ENCODE measurements at regions not wholly inside any gene's neighbourhood (a gene's known extent, or its start where the extent isn't known, plus 50 kb on each side); places are given as distances from the start of the nearest gene placed in this dataset.

GRCh38 chr10:36547965-36548364 is 577.4 kb upstream of the ANKRD30A start:
- TF ChIP-seq EP300 (IDR thresholded peaks at IDR 0.05) = no peak
- no peak for TF ChIP-seq POLR2AphosphoS5 (IDR thresholded peaks at IDR 0.05)
